GM23338 (cell line): ENCODE measurements at regions not wholly inside any gene's neighbourhood (a gene's known extent, or its start where the extent isn't known, plus 50 kb on each side); places are given as distances from the start of the nearest gene placed in this dataset.

Experiments
- ATAC-seq: fragments of 200-7000 bp; cut with Tn5 transposase; 3 replicates; pipeline ENCODE4 v1.9.1; 2020
- DNase-seq: peaks from one replicate; pipeline ENCODE4 v3.0.0-alpha.2; 2015; ENCODE audit warnings: low spot score
- H2AFZ ChIP-seq: fragments of 200-600 bp; sonication (generic); 2 replicates; pipeline ENCODE4 v1.8.0; 2016; ENCODE audit warnings: antibody characterized with exemption, mild to moderate bottlenecking, moderate library complexity
- H3F3A ChIP-seq: fragments of 200-600 bp; sonication (generic); replicated peaks from 2 replicates; pipeline ENCODE4 v1.8.0; 2017; ENCODE audit warnings: antibody characterized with exemption, mixed run types, low read depth
- H3K27ac ChIP-seq: fragments of 200-600 bp; sonication (generic); 2 replicates; pipeline ENCODE4 v1.6.1; 2016; ENCODE audit warnings: low read depth
- H3K27me3 ChIP-seq: fragments of 200-600 bp; sonication (generic); 2 replicates; pipeline ENCODE4 v1.8.0; 2016; ENCODE audit warnings: mild to moderate bottlenecking, mixed run types, moderate library complexity; ENCODE audit not compliant: insufficient read depth
- H3K36me3 ChIP-seq: fragments of 200-600 bp; sonication (generic); 2 replicates; pipeline ENCODE4 v1.8.0; 2016; ENCODE audit warnings: mild to moderate bottlenecking; ENCODE audit not compliant: insufficient read depth
- H3K4me1 ChIP-seq: fragments of 200-600 bp; sonication (generic); 2 replicates; pipeline ENCODE4 v1.8.0; 2016; ENCODE audit warnings: mild to moderate bottlenecking, moderate library complexity; ENCODE audit not compliant: insufficient read depth
- H3K4me2 ChIP-seq: fragments of 200-600 bp; sonication (generic); 2 replicates; pipeline ENCODE4 v1.7.1; 2017; ENCODE audit warnings: mixed run types
- H3K4me3 ChIP-seq: fragments of 200-600 bp; sonication (generic); 2 replicates; pipeline ENCODE4 v1.6.1; 2016; ENCODE audit warnings: mixed run types
- H3K79me2 ChIP-seq: fragments of 200-600 bp; sonication (generic); replicated peaks from 2 replicates; pipeline ENCODE4 v1.8.0; 2017; ENCODE audit warnings: mild to moderate bottlenecking; ENCODE audit not compliant: insufficient read depth
- H3K9me2 ChIP-seq: fragments of 200-600 bp; sonication (generic); 2 replicates; pipeline ENCODE4 v1.8.0; 2017; ENCODE audit not compliant: insufficient read depth
- H4K20me1 ChIP-seq: fragments of 200-600 bp; sonication (generic); replicated peaks from 2 replicates; pipeline ENCODE4 v1.8.0; 2017; ENCODE audit warnings: mild to moderate bottlenecking; ENCODE audit not compliant: insufficient read depth
- H3K27ac Mint-ChIP-seq: 2 replicates; pipeline ENCODE4 v1.8.0; 2020; ENCODE audit warnings: inconsistent platforms, mild to moderate bottlenecking, moderate library complexity, mixed read lengths
- H3K27me3 Mint-ChIP-seq: 3 replicates; pipeline ENCODE4 v1.8.0; 2022; ENCODE audit warnings: low read depth, mild to moderate bottlenecking, moderate library complexity, mixed read lengths, inconsistent platforms; ENCODE audit not compliant: insufficient read depth, poor library complexity
- H3K36me3 Mint-ChIP-seq: 3 replicates; pipeline ENCODE4 v1.8.0; 2021; ENCODE audit warnings: low read depth, mild to moderate bottlenecking, inconsistent platforms, moderate library complexity, mixed read lengths
- H3K4me1 Mint-ChIP-seq: 3 replicates; pipeline ENCODE4 v1.8.0; 2020; ENCODE audit warnings: mild to moderate bottlenecking, inconsistent platforms, mixed read lengths
- H3K4me3 Mint-ChIP-seq: 3 replicates; pipeline ENCODE4 v1.8.0; 2021; ENCODE audit warnings: moderate library complexity, mild to moderate bottlenecking, inconsistent platforms, mixed read lengths
- H3K9me3 Mint-ChIP-seq: 3 replicates; pipeline ENCODE4 v1.8.0; 2020; ENCODE audit warnings: moderate library complexity, mild to moderate bottlenecking, inconsistent platforms, mixed read lengths
- CREB1 ChIP-seq: fragments of 250-450 bp; sonication (Bioruptor Pico); IDR thresholded peaks from 2 replicates; pipeline ENCODE4 v1.5.0; 2020; ENCODE audit warnings: low read depth, mild to moderate bottlenecking, moderate library complexity
- CTCF ChIP-seq, 2 experiments: fragments of 200-600 bp in 1 of 2; sonication (generic) in 1 of 2; conservative IDR thresholded peaks; 2 replicates each; pipeline versions ENCODE4 v1.5.1 to v1.6.1; 2016 to 2017; ENCODE audit warnings: antibody characterized with exemption in 2 of 2, low read depth in 2 of 2, mild to moderate bottlenecking in 2 of 2, moderate library complexity in 1 of 2
- EZH2 ChIP-seq: fragments of 200-600 bp; sonication (generic); IDR thresholded peaks from one replicate; pipeline ENCODE4 v1.8.0; 2017; ENCODE audit warnings: antibody characterized with exemption, mild to moderate bottlenecking, low read depth; ENCODE audit not compliant: unreplicated experiment
- JUNB ChIP-seq: IDR thresholded peaks from one replicate; pipeline ENCODE4 v1.6.1; 2016; ENCODE audit warnings: antibody characterized with exemption; ENCODE audit not compliant: unreplicated experiment
- POLR2AphosphoS5 ChIP-seq: IDR thresholded peaks from 2 replicates; pipeline ENCODE4 v1.6.1; 2016; ENCODE audit warnings: antibody characterized with exemption, low read depth
- REST ChIP-seq: IDR thresholded peaks from one replicate; pipeline ENCODE4 v1.6.1; 2018; ENCODE audit warnings: antibody characterized with exemption; ENCODE audit not compliant: unreplicated experiment
- ZNF114 ChIP-seq: fragments of 250-450 bp; sonication (Bioruptor Pico); IDR thresholded peaks from 2 replicates; pipeline ENCODE4 v1.5.0; 2020; ENCODE audit warnings: mild to moderate bottlenecking, moderate library complexity
- ZNF462 ChIP-seq: fragments of 250-450 bp; sonication (Bioruptor Pico); IDR thresholded peaks from 2 replicates; pipeline ENCODE4 v1.5.0; 2020; ENCODE audit warnings: mild to moderate bottlenecking, moderate library complexity

GRCh38 chr13:92976657-92977056 lies 249.9 kb upstream of the GPC6 start:
- ATAC-seq: no peak
- Histone ChIP-seq H3K79me2 (no peaks in the 10 kb centered on the region), H4K20me1 (no peaks in the 10 kb centered on the region), H2AFZ (no peak overlapping the region), H3K4me1 (no peaks in the 10 kb centered on the region), H3K9me2 (no peaks in the 10 kb centered on the region), H3K36me3 (no peaks in the 10 kb centered on the region), H3K27ac (no peak overlapping the region), H3K4me2 (no peak overlapping the region), H3F3A (no peaks in the 10 kb centered on the region), H3K4me3 (no peak overlapping the region), H3K27me3 (no peaks in the 10 kb centered on the region)
- Mint-ChIP-seq H3K27ac (no peak overlapping the region), H3K9me3 (peaks cover 10% of the 10 kb centered on the region), H3K4me1 (peaks cover 3% of the 10 kb centered on the region; the same call in 2 of the 3 replicates), H3K27me3 (peaks cover 1% of the 10 kb centered on the region), H3K36me3 (peaks cover 6% of the 10 kb centered on the region; the same call in 1 of the 3 replicates), H3K4me3 (no peak overlapping the region)
- DNase-seq: no peak
- TF ChIP-seq ZNF462 (CRISPR knock-in tag) (no peak), CTCF (conservative IDR thresholded peaks at IDR 0.05; ENCODE audit: low read depth in 2 of 2) (no peak), EZH2 (no peak), REST (no peak), CREB1 (CRISPR knock-in tag) (no peak), ZNF114 (no peak), JUNB (no peak), POLR2AphosphoS5 (no peak)
